H1 (cell line): ENCODE measurements at regions not wholly inside any gene's neighbourhood (a gene's known extent, or its start where the extent isn't known, plus 50 kb on each side); places are given as distances from the start of the nearest gene placed in this dataset.

Source experiments
- CTCF ChIA-PET: fragments of 300-600 bp; sonication (Branson Sonifier 250); formaldehyde crosslinking; loops from one replicate; lab custom pipeline; 2021; ENCODE audit not compliant: partially characterized antibody; lab: Charles Lee
- POLR2A ChIA-PET: fragments of 300-600 bp; sonication (Branson Sonifier 250); formaldehyde crosslinking; loops from one replicate; lab custom pipeline; 2021; ENCODE audit warnings: inconsistent platforms; ENCODE audit not compliant: partially characterized antibody; lab: Charles Lee
- DNase-seq, 2 experiments: peaks; one replicate each; pipeline versions ENCODE4 v3.0.0 to v3.0.0-alpha.2; 2010 to 2022; ENCODE audit warnings: low spot score in 2 of 2, low read depth in 1 of 2, mixed read lengths in 1 of 2
- FAIRE-seq: peaks from 2 replicates; lab custom pipeline; 2011; peaks lifted over from hg19 to GRCh38; lab: Jason Lieb, UNC
- H2AFZ ChIP-seq: 2 replicates; pipeline ENCODE4 v1.8.1; 2012; ENCODE audit warnings: low read length, inconsistent platforms
- H2AK5ac ChIP-seq: 2 replicates; pipeline ENCODE4 v1.6.1; 2013; ENCODE audit warnings: low read depth, low read length
- H2BK120ac ChIP-seq: replicated peaks from 2 replicates; pipeline ENCODE3; 2013; ENCODE audit warnings: low read depth, low read length, inconsistent platforms
- H2BK12ac ChIP-seq: 2 replicates; pipeline ENCODE4 v1.6.1; 2013; ENCODE audit warnings: low read depth, low read length
- H2BK15ac ChIP-seq: 2 replicates; pipeline ENCODE4 v1.6.1; 2013; ENCODE audit warnings: low read length
- H2BK20ac ChIP-seq: 2 replicates; pipeline ENCODE4 v1.6.1; 2013; ENCODE audit warnings: low read length
- H2BK5ac ChIP-seq: 2 replicates; pipeline ENCODE4 v1.6.1; 2013; ENCODE audit warnings: low read depth, low read length
- H3K14ac ChIP-seq: 2 replicates; pipeline ENCODE4 v1.6.1; 2013; ENCODE audit warnings: inconsistent platforms; ENCODE audit not compliant: insufficient read length
- H3K18ac ChIP-seq: 2 replicates; pipeline ENCODE4 v1.6.1; 2013; ENCODE audit warnings: low read length; ENCODE audit errors: extremely low read depth
- H3K23ac ChIP-seq: 2 replicates; pipeline ENCODE4 v1.6.1; 2013; ENCODE audit warnings: inconsistent platforms; ENCODE audit not compliant: insufficient read length
- H3K23me2 ChIP-seq: 2 replicates; pipeline ENCODE4 v1.6.1; 2013; ENCODE audit warnings: low read depth, low read length
- H3K27ac ChIP-seq: 2 replicates; pipeline ENCODE4 v1.6.1; 2011; ENCODE audit warnings: low read depth, low read length, inconsistent platforms
- H3K27me3 ChIP-seq, 4 experiments: replicated peaks in 1 of 4; 1 replicate in 1 of 4; 2 replicates in 3 of 4; pipeline versions ENCODE4 v1.6.1 to v1.8.1; 2011 to 2013; ENCODE audit warnings: low read length in 3 of 4, mild to moderate bottlenecking in 3 of 4, inconsistent platforms in 2 of 4, mixed read lengths in 2 of 4, moderate library complexity in 1 of 4; ENCODE audit not compliant: control insufficient read depth in 3 of 4, insufficient read depth in 3 of 4; ENCODE audit errors: extremely low read depth in 1 of 4
- H3K36me3 ChIP-seq, 4 experiments: 2 replicates each; pipeline versions ENCODE4 v1.6.1 to v1.8.1; 2011 to 2013; ENCODE audit warnings: mild to moderate bottlenecking in 4 of 4, low read length in 3 of 4, moderate library complexity in 2 of 4, control low read depth in 1 of 4, inconsistent platforms in 1 of 4; ENCODE audit not compliant: insufficient read depth in 4 of 4, control insufficient read depth in 2 of 4
- H3K4ac ChIP-seq: replicated peaks from 2 replicates; pipeline ENCODE3; 2013; ENCODE audit warnings: low read length, low read depth, mixed read lengths, inconsistent platforms; ENCODE audit not compliant: insufficient read length
- H3K4me1 ChIP-seq, 4 experiments: replicated peaks in 1 of 4; 1 replicate in 1 of 4; 2 replicates in 3 of 4; pipeline versions ENCODE4 v1.6.1 to v1.8.1; 2011 to 2013; ENCODE audit warnings: low read length in 3 of 4, inconsistent platforms in 2 of 4, mixed read lengths in 1 of 4; ENCODE audit not compliant: insufficient read depth in 4 of 4, control insufficient read depth in 3 of 4
- H3K4me2 ChIP-seq, 2 experiments: 2 replicates each; pipeline versions ENCODE4 v1.6.1 to v1.8.1; 2011 to 2013; ENCODE audit warnings: low read depth in 2 of 2, low read length in 2 of 2, control low read depth in 1 of 2, inconsistent platforms in 1 of 2, mild to moderate bottlenecking in 1 of 2; ENCODE audit not compliant: insufficient read depth in 1 of 2
- H3K4me3 ChIP-seq, 4 experiments: fragments of 200-600, 300-600 bp in 1 of 4; sonication (generic), shearing (Covaris generic), sonication (Bioruptor Twin) in 1 of 4; 2 replicates each; pipeline versions ENCODE4 v1.5.1 to v1.8.1; 2011 to 2016; ENCODE audit warnings: low read length in 4 of 4, low read depth in 3 of 4, control low read depth in 2 of 4, inconsistent platforms in 2 of 4, mild to moderate bottlenecking in 2 of 4, mixed read lengths in 1 of 4, moderate library complexity in 1 of 4; ENCODE audit not compliant: insufficient read depth in 2 of 4; ENCODE audit errors: extremely low read depth in 1 of 4
- H3K56ac ChIP-seq: replicated peaks from 2 replicates; pipeline ENCODE3; 2013; ENCODE audit warnings: low read depth, mild to moderate bottlenecking, mixed read lengths, low read length, inconsistent platforms; ENCODE audit not compliant: insufficient read length
- H3K79me1 ChIP-seq: 2 replicates; pipeline ENCODE4 v1.6.1; 2013; ENCODE audit warnings: low read depth, low read length, control low read depth
- H3K79me2 ChIP-seq, 2 experiments: 2 replicates each; pipeline versions ENCODE4 v1.6.1 to v1.8.1; 2012 to 2013; ENCODE audit warnings: low read length in 2 of 2, mild to moderate bottlenecking in 2 of 2, inconsistent platforms in 1 of 2; ENCODE audit not compliant: insufficient read depth in 2 of 2, control insufficient read depth in 1 of 2
- H3K9ac ChIP-seq, 4 experiments: replicated peaks in 1 of 4; 1 replicate in 1 of 4; 2 replicates in 3 of 4; pipeline versions ENCODE4 v1.6.1 to v1.8.1; 2011 to 2013; ENCODE audit warnings: low read depth in 3 of 4, low read length in 3 of 4, control low read depth in 2 of 4, mild to moderate bottlenecking in 2 of 4, moderate library complexity in 2 of 4, inconsistent platforms in 1 of 4; ENCODE audit errors: extremely low read depth in 1 of 4
- H3K9me3 ChIP-seq, 2 experiments: 2 replicates each; pipeline versions ENCODE4 v1.6.1 to v1.8.1; 2012 to 2013; ENCODE audit warnings: mild to moderate bottlenecking in 2 of 2, moderate library complexity in 2 of 2, control low read depth in 1 of 2, inconsistent platforms in 1 of 2, low read depth in 1 of 2, low read length in 1 of 2, mixed read lengths in 1 of 2; ENCODE audit not compliant: insufficient read depth in 2 of 2
- H4K20me1 ChIP-seq, 2 experiments: replicated peaks in 1 of 2; 2 replicates each; pipeline versions ENCODE3 to v1.8.1; 2011 to 2013; ENCODE audit warnings: inconsistent platforms in 2 of 2, low read length in 2 of 2, mild to moderate bottlenecking in 1 of 2; ENCODE audit not compliant: insufficient read depth in 2 of 2, control insufficient read depth in 1 of 2
- H4K5ac ChIP-seq: 2 replicates; pipeline ENCODE4 v1.6.1; 2013; ENCODE audit warnings: low read length, low read depth, mixed read lengths, inconsistent platforms; ENCODE audit not compliant: insufficient read length
- H4K8ac ChIP-seq: 2 replicates; pipeline ENCODE4 v1.8.0; 2013; ENCODE audit warnings: mild to moderate bottlenecking, moderate library complexity, low read length, inconsistent platforms; ENCODE audit not compliant: insufficient read depth; ENCODE audit errors: extremely low read depth
- H4K91ac ChIP-seq: replicated peaks from 2 replicates; pipeline ENCODE3; 2013; ENCODE audit warnings: low read length, mixed read lengths, inconsistent platforms; ENCODE audit not compliant: insufficient read length
- EGR1 ChIP-seq: IDR thresholded peaks from 2 replicates; pipeline ENCODE4 v1.6.1; 2011; ENCODE audit warnings: low read depth, low read length, borderline replicate concordance
- TEAD4 ChIP-seq: IDR thresholded peaks from 2 replicates; pipeline ENCODE4 v1.6.1; 2012; ENCODE audit warnings: low read depth, low read length, inconsistent platforms, mixed read lengths
- WGBS, 2 experiments: shearing (Covaris generic) in 1 of 2; methylation state at CpG; one replicate each; pipeline versions ENCODE4 v1.1.6 to v1.1.7; 2013 to 2015; ENCODE audit warnings: low lambda C conversion rate in 2 of 2, mixed read lengths in 2 of 2, inconsistent platforms in 1 of 2, low coverage in 1 of 2, missing lambda C conversion rate in 1 of 2; ENCODE audit not compliant: insufficient replicate concordance in 2 of 2, insufficient coverage in 1 of 2, insufficient read length in 1 of 2; ENCODE audit errors: extremely low coverage in 1 of 2, missing lambda C conversion rate in 1 of 2; 5-methylcytosine and 5-hydroxymethylcytosine counted together
- TF ChIP-seq, protein P1 (sequence below): IDR thresholded peaks from 2 replicates; pipeline ENCODE4 v1.6.1; 2012; ENCODE audit warnings: low read length, inconsistent platforms

DNA sequence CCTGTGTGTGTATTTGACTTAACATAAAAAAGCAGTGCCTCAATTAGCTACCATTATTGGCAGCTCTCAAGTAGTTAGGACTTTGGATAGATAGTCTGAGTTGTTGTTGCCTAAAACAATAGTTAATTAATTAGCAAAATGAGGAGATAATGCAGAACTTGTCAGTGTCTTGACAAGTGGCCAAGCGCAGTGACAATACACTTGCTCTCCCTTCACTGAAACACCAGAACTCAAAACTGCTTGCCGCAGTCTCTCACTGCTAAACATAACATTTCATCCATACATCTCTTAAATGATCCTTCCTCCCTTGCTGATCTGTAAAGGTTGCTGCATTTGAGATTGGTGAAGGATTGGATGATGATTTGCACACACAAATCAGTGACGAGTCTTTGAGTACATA is 61.7 kb downstream of the ARHGAP35 start:
- no peak overlapping the region for H3K4ac ChIP-seq
- H3K18ac ChIP-seq = no peak overlapping the region
- H2BK15ac ChIP-seq = no peak overlapping the region
- H2BK20ac ChIP-seq = no peak overlapping the region
- peaks cover 25% of the 10 kb centered on the region for H3K79me1 ChIP-seq
- POLR2A ChIA-PET = interaction anchor here (0.6 kb wide), 1 partner anchor 10 kb away, joined by 6 read pairs; no protein-coding TSS in a partner anchor
- H3K23me2 ChIP-seq = no peaks in the 10 kb centered on the region
- no peak overlapping the region for H3K4me2 ChIP-seq
- H3K27me3 ChIP-seq = no peaks in the 10 kb centered on the region; a peak in 1 of 7 replicates
- 93% methylated on average over 3 of the region's 3 CpGs; no CpG with 5 or more reads in 1 of the 2 experiments for WGBS, 2 experiments
- no peak overlapping the region for H2AK5ac ChIP-seq
- H4K8ac ChIP-seq = no peak overlapping the region
- TF ChIP-seq TEAD4 (no peak), EGR1 (no peak)
- TF ChIP-seq, protein P1, sequence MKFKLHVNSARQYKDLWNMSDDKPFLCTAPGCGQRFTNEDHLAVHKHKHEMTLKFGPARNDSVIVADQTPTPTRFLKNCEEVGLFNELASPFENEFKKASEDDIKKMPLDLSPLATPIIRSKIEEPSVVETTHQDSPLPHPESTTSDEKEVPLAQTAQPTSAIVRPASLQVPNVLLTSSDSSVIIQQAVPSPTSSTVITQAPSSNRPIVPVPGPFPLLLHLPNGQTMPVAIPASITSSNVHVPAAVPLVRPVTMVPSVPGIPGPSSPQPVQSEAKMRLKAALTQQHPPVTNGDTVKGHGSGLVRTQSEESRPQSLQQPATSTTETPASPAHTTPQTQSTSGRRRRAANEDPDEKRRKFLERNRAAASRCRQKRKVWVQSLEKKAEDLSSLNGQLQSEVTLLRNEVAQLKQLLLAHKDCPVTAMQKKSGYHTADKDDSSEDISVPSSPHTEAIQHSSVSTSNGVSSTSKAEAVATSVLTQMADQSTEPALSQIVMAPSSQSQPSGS = no peak
- no peak overlapping the region for H2BK120ac ChIP-seq
- no peak overlapping the region for H2BK12ac ChIP-seq
- H3K14ac ChIP-seq = no peak overlapping the region
- H2AFZ ChIP-seq = no peak overlapping the region
- peaks cover 16 to 24% of the 10 kb centered on the region in 2 experiments for H4K20me1 ChIP-seq
- no peaks in the 10 kb centered on the region for H3K9me3 ChIP-seq
- H3K9ac ChIP-seq = no peak overlapping the region
- H3K27ac ChIP-seq = no peak overlapping the region
- peaks cover 14 to 41% (median 28%) of the 10 kb centered on the region in 4 experiments; a peak in 7 of 8 replicates for H3K36me3 ChIP-seq
- no peak overlapping the region for H2BK5ac ChIP-seq
- H4K91ac ChIP-seq = no peak overlapping the region
- CTCF ChIA-PET = interaction anchor here (1.2 kb wide), 1 partner anchor 68 kb away, joined by 4 read pairs; no protein-coding TSS in a partner anchor
- no peak overlapping the region for H3K23ac ChIP-seq
- H3K56ac ChIP-seq = no peak overlapping the region
- DNase-seq (no peak), FAIRE-seq (no peak)
- no peak overlapping the region for H4K5ac ChIP-seq
- H3K4me1 ChIP-seq = peaks cover 0 to 13% (median 5%) of the 10 kb centered on the region in 4 experiments; a peak in 3 of 7 replicates
- no peak overlapping the region for H3K4me3 ChIP-seq
- peaks cover 5 to 68% of the 10 kb centered on the region in 2 experiments for H3K79me2 ChIP-seq
